ENCODE measurements at regions not wholly inside any gene's neighbourhood (a gene's known extent, or its start where the extent isn't known, plus 50 kb on each side); places are given as distances from the start of the nearest gene placed in this dataset.

DNA sequence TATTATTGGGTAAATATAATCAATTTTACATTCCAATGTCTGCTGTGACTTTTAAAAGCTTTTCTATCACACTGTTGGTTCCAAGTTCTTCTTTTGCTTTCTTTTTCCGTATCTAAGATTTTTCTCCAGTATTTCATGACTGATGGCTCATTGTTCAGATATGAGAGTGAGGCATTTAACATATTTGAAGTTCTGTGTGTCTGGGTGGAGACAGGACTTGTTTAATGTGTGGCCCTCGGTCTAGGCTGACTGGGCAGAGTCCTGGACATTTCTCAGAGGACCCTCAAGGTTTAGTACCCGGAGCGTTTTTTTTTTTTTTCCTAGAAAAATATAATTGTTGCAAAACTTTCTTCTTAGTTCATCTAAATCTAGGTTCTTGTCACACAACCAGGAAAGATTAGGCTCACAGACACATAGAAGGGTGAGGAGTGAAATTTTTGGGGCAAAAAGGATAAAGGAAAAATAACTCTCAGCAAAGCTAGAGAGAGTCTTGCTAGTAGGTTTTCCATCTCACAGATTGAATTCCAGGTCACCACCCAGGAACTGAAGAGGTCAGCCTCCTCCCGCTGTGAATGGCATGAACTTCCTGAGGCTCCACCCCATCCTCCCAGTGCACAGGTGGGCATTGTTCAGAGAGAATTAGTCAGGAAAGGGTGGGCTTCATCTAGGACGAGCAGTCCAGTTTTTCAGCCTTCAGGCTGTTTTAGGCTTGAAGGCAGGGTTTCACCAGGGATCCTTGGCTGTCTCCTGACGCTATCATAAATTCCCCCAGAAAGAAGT, 1002.4 kb upstream of the PCDH9 start:
- peak; percentile 31 for DNase-seq

DNA sequence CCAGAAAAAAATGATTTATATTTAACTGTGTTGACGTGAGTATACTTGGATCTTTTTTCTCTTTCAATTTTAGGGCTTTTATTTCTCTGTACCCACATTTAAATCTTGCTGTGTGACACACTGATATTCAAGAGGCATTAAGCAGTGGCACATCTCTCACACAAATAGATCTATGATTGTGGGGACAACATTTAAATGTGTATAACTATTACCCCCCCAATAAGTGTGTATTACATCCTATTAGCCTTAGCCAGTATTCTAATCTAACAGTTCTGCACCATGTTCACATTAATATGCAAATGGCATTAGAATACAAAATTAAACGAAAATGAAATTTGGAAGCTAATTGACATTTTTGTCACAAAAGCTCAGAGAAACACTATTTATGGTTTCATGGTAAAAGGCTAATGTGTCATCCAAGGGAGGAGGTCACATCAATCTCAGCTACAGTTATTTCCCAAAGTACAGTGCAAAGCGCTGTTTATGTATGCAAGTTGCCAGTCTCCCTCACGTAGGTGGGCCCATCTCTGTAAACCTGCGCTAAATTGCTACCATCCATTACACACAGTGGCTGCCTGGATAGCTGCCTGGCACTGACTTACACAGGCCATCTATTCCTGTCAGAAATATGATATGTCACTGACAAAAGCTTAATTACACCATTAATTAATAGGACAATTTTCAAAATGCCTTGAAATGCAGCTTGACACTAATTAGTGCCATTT, 984.7 kb upstream of the PCDH9 start:
- DNase-seq = no peak

DNA sequence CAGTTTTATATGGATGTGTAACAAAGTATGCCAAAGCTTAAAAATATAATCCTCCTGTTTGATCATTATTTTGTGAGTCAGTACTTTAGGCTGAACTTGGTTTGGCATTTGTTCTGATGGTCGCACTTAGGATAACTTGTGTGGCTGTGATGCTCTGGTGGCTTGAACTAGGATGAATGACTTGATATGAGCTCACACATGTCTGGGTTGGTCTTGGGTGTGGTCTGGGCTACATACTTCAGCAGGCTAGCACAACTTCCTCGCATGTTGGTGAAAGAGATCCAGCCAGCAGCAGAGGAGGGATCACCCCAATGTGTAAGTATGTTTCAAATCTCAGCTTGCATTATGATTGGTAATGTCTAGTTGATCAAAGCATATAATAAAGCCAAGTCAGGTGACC, 969.1 kb upstream of the PCDH9 start:
- DNase-seq = no peak

DNA sequence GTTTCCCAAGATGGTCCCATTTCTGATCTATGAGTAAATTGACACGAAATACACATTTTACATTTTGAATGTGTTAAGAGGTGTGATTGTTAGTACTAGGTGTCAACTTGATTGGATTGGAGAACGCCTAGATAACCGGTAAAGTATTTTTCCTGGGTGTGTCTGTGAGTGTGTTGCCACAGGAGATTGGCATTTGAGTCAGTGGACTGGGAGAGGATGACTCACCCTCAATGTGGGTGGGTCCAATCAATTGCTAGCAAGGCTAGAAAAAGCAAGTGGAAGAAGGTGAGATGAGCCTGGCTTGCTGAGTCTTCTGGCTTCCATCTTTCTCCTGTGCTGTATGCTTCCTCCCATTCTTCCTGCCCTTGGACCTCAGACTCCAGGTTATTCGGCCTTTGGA, 960.7 kb upstream of the PCDH9 start:
- DNase-seq = peak; percentile 43

DNA sequence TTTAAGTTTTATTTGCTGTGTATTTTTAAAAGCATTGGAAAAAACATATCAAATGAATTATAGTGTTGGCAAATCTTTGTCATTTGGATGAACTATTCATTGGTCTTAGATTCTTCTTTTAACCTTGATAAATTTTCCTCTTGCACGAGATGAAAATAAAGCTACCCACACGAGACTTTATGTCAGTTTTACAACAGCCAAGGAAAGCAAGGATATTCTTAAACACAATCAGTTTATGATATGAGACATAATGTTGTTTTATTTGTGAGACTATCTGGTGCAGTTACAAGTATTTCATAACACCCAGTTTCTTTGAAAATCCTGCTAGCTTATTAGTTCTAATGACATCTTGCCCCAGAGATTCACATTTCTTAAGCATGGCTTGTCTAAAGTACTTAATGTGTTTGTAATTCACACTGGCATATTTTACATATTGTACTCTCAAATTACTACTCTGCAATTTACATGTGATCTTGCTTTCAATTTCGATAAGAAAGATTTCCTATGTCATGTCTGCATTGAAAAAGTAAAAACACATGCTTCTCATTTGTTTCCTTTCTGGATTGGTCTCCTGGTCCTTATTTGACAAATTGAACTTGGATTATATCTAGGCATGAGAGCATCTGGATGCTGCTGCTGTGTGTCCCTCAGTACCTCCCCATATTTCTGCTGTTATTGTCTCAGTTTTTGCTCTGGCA, 955.5 kb upstream of the PCDH9 start:
- DNase-seq = peak; percentile 57

- DNase-seq = no peak
Measured at GRCh38 chr13:68176475-68176874, 946.3 kb upstream of the PCDH9 start.

GRCh38 chr13:68174893-68175292, 944.8 kb upstream of the PCDH9 start:
- peak; percentile 58 for DNase-seq

DNA sequence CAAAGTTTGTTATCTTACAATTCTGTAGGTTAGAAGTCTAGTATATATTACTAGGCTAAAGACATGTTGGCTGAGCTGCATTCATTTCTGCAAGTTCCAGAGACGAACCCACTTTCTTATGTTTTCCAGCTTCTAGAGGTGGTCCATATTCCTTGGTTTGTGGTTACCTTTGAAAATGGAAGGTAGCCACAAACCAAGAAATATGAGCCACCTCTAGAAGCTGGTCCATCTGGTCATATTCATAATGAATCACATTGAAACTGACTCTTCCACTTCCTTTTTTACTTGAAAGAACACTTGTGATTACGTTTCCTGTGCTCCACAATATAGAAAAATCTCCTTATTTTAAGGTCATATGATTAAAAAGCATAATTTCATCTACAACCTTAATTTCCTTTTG, 943.0 kb upstream of the PCDH9 start:
- DNase-seq = peak; percentile 18

DNA sequence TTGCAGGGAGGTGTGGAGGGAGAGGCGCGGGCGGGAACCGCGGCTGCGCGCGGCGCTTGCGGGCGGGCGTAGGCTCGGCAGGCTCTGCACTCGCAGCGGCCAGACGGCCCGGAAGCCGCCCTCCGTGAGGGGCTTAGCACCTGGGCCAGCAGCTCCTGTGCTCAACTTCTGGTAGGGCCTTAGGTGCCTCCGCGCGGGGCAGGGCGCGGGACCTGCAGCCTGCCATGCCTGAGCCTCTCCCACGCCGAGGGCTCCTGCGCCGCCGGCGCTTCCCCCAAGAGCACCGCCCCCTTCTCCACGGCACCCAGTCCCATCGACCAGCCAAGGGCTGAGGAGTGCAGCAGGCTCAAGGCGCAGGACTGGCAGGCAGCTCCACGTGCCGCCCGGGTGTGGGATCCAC, 940.8 kb upstream of the PCDH9 start:
- DNase-seq = no peak

DNA sequence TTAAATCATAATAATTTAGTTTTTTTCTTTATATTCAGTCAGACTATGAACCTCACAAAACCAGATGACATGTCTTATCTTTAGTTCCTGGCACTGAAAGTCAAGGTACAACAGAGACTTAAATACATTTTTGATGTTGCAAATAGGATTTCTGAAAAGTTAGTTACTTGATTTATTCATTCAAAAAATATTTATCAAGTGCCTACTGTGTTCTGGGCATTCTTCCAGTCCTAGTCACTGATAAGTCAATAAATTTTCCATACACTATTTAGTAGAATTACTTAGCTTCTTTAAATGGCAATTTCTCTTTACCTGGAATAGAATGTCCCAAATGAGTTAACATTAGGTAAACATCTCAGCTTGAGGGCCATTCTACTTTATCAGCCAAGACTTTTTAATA, 938.3 kb upstream of the PCDH9 start:
- DNase-seq = no peak

GRCh38 chr13:68160466-68160865, 930.3 kb upstream of the PCDH9 start:
- no peak for DNase-seq

- no peak for DNase-seq
Measured at GRCh38 chr13:68152414-68152813, 922.3 kb upstream of the PCDH9 start.

GRCh38 chr13:68145852-68146251, 915.7 kb upstream of the PCDH9 start:
- DNase-seq = no peak

GRCh38 chr13:68128297-68128915, 898.3 kb upstream of the PCDH9 start:
- DNase-seq = no peak

DNA sequence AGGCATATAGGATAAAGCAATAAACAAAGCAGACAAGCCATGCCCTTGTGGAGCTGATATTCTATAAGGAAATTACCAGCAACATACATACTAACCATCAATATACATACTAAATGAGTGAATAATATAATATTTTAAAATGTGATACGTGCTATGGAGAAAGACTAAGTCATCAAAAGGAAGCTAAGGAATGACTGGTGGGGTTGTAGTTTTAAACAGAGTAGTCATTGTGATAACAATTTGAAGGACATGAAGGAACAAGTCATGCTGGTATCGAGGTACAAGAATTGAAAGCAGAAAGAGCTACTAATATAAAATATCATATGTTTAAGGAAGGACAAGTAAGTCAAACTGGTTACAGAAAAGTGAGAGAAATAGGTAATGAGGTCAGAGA, 894.9 kb upstream of the PCDH9 start:
- peak; percentile 33 for DNase-seq

- no peak for DNase-seq
Measured at GRCh38 chr13:68124437-68125086, 894.4 kb upstream of the PCDH9 start.

GRCh38 chr13:68110178-68110768, 880.1 kb upstream of the PCDH9 start:
- DNase-seq = no peak

- no peak for DNase-seq
Measured at GRCh38 chr13:68107667-68108066, 877.5 kb upstream of the PCDH9 start.

DNA sequence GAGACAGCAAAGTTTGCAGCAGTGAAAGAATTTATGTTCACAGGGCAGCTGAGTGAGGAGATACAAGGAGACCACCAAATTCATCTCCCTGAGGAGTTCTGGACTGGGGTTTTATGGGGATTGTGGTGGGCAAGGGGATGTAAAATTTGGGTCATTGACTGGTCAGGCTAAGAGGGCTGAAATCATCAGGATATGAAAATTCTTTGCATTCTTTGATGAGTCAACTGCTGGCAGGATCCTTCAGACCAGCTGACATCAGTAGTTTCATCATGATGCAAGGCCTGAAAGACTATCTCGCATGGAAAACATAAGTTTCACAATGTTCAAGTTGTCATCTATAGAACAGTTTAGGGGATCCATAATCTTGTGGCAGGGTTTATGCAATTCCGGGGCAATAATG, 869.5 kb upstream of the PCDH9 start:
- DNase-seq = peak; percentile 18

DNA sequence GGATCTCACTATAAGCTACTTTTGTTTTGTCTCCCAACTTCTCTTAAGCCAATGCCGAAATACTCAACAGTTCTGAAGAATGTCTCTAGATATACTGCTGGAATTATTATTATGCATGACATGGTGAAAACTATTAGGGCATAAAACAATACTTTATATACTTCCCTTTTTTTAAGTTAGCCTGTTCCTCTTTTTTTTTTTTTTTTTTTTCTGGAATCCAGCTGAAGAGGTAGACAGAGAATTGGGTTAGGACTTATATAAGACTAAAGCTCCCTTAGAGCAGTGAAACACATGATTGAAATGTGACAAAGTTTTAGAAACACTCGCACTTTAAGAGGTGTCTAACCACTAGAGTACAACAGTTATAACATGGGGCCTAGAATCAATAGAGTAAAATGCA, 850.9 kb upstream of the PCDH9 start:
- DNase-seq = peak; percentile 72

GRCh38 chr13:68078874-68079273, 848.7 kb upstream of the PCDH9 start:
- DNase-seq = no peak

- no peak for DNase-seq
Measured at GRCh38 chr13:68078469-68078868, 848.3 kb upstream of the PCDH9 start.

- no peak for DNase-seq
Measured at GRCh38 chr13:68076046-68076445, 845.9 kb upstream of the PCDH9 start.

All from OCI-M1 (cell line).